Activated CD4-positive, alpha-beta T cell treated with anti-CD3 and anti-CD28 coated beads for 36 hours (primary cell): ENCODE measurements at regions not wholly inside any gene's neighbourhood (a gene's known extent, or its start where the extent isn't known, plus 50 kb on each side); places are given as distances from the start of the nearest gene placed in this dataset.
"Not testable (repeated sequence)": the region's sequence is repeated elsewhere in the genome, so short reads cannot be mapped to it uniquely, and the experiment has no call there.

Experiments
- ATAC-seq: fragments of 200-7000 bp; cut with Tn5 transposase; one replicate; pipeline ENCODE4 v1.10.0; 2021; ENCODE audit warnings: mild to moderate bottlenecking, moderate library complexity
- CTCF ChIA-PET: fragments of 350-600 bp; sonication (Branson Sonifier 250); formaldehyde crosslinking; loops from one replicate; lab custom pipeline; 2021; ENCODE audit warnings: antibody characterized with exemption; lab: Charles Lee
- POLR2A ChIA-PET: fragments of 350-600 bp; sonication (Branson Sonifier 250); formaldehyde crosslinking; loops from one replicate; lab custom pipeline; 2021; ENCODE audit warnings: antibody characterized with exemption, inconsistent platforms; lab: Charles Lee
- DNase-seq: peaks from one replicate; pipeline ENCODE4 v3.0.0-alpha.2; 2020
- H3K27ac Mint-ChIP-seq: one replicate; pipeline ENCODE4 v1.8.0; 2021; ENCODE audit warnings: mixed read lengths
- H3K27me3 Mint-ChIP-seq: one replicate; pipeline ENCODE4 v1.8.0; 2021; ENCODE audit warnings: mixed read lengths
- H3K36me3 Mint-ChIP-seq: one replicate; pipeline ENCODE4 v1.8.0; 2021; ENCODE audit warnings: low read depth, mixed read lengths
- H3K4me1 Mint-ChIP-seq: one replicate; pipeline ENCODE4 v1.8.0; 2021; ENCODE audit warnings: mixed read lengths
- H3K4me3 Mint-ChIP-seq: one replicate; pipeline ENCODE4 v1.8.0; 2021; ENCODE audit warnings: mild to moderate bottlenecking, moderate library complexity, mixed read lengths
- H3K9me3 Mint-ChIP-seq: one replicate; pipeline ENCODE4 v1.8.0; 2021; ENCODE audit warnings: low read depth, mixed read lengths
- intact Hi-C, 2 experiments: fragments of 100-400 bp; cut with DNase I in 1 of 2; cut with micrococcal nuclease in 1 of 2; formaldehyde crosslinking; loops; one replicate each; pipeline versions ENCODE4 v1.14.2 to v1.15.1; 2022 to 2024; cut with DNase I, micrococcal nuclease

DNA sequence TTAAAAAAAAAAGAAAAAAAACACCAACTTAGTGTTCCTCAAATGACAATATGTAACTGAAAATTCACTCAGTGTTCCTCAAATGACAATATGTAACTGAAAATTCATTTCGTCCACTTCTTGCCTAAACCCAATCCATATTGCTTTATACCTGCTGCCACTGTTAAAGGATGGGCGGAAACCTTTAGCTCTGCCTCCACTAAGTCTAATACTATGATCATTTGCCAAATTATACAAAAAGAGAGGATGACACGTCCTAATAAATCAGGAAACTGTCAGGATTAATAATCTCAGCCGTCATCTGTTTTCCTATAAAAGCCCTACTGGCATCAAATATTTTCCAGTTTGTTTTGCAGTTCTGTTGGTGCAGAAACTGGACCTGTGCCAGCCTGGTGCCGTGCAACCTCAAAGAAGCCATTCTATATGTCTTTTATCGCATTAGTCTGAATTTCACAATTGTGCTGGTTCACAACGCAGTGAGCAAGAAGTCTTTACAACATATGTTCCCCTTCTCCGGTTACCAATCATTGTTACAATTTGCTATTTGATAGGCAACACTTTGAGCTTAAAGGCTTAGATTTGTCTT is 160.4 kb upstream of the KCNH8 start:
- no peaks in the 10 kb centered on the region for H3K9me3 Mint-ChIP-seq
- ChIA-PET POLR2A (interaction anchor here (0.6 to 1.6 kb wide), 7 partner anchors 119 to 559 kb away, joined by 3 to 6 read pairs (median 4); no protein-coding TSS in a partner anchor), CTCF (interaction anchor here (0.6 to 3.1 kb wide), 45 partner anchors 11 to 1557 kb away, joined by 3 to 37 read pairs (median 4); no protein-coding TSS in a partner anchor)
- H3K27me3 Mint-ChIP-seq: peaks cover 9% of the 10 kb centered on the region
- ATAC-seq (no peak), DNase-seq (peak; percentile 22)
- no peaks in the 10 kb centered on the region for H3K36me3 Mint-ChIP-seq
- H3K4me3 Mint-ChIP-seq: peak overlapping the region; percentile 73
- peaks cover 35% of the 10 kb centered on the region for H3K4me1 Mint-ChIP-seq
- peak overlapping the region; percentile 96 for H3K27ac Mint-ChIP-seq
- intact Hi-C loops: loop anchor here (1.0 to 10.0 kb wide), 15 partner anchors 117 to 1093 kb away; no protein-coding TSS in a partner anchor

DNA sequence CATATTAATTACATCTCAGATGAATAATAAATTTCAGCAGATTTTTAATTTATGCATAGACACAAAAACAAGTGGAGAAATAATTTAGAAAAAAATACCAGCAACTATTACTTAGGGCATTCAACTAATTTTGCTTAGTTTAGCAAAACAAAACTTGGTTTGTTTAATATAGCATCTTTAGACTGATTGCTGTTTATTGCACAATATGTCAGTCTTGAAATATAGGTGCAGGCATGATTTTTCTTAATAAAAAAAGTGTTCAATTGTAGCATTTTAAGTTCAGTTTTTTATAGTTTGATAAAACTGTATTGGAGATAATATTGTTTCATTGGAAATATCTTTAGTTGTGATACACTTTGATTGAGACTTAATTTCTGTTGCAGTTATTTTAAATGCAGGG is 161.2 kb upstream of the KCNH8 start:
- Mint-ChIP-seq H3K36me3 (no peaks in the 10 kb centered on the region), H3K27ac (no peak overlapping the region), H3K9me3 (no peaks in the 10 kb centered on the region), H3K27me3 (peaks cover 9% of the 10 kb centered on the region), H3K4me1 (peaks cover 35% of the 10 kb centered on the region), H3K4me3 (no peak overlapping the region)
- DNase-seq (no peak), ATAC-seq (no peak)
- intact Hi-C loops: loop anchor here (5.0 to 10.0 kb wide), 5 partner anchors 230 to 1092 kb away; no protein-coding TSS in a partner anchor
- POLR2A ChIA-PET: no interaction called here
- CTCF ChIA-PET: interaction anchor here (1.5 kb wide), 1 partner anchor 311 kb away, joined by 3 read pairs; no protein-coding TSS in a partner anchor

DNA sequence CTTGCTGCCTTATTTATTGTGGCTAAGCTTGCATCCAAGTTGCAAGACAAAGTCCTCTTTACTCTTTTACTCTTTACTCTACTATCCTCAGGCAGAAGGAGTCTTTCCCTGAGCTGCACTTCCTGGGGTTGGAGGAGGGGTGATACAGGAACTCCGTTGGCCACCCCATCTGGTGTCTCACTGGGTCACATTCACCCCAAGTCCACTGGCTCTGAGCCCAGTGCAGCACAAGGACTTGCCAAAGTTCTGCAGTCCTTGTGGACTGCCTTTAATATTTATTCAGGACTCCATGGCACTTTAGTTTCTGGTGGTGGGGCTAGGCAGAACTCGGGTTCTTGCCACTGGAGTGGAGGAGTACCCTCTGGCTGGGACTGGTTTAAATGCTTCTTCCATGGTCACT is 165.4 kb upstream of the KCNH8 start:
- CTCF ChIA-PET: no interaction called here
- ATAC-seq (no peak), DNase-seq (no peak)
- intact Hi-C loops: loop anchor here (10.0 kb wide), 2 partner anchors 308 to 1088 kb away; no protein-coding TSS in a partner anchor
- H3K9me3 Mint-ChIP-seq: no peaks in the 10 kb centered on the region
- peaks cover 1% of the 10 kb centered on the region for H3K27me3 Mint-ChIP-seq
- no peak overlapping the region for H3K27ac Mint-ChIP-seq
- H3K4me3 Mint-ChIP-seq: no peak overlapping the region
- POLR2A ChIA-PET: interaction anchor here (0.6 kb wide), 1 partner anchor 554 kb away, joined by 4 read pairs; no protein-coding TSS in a partner anchor
- H3K36me3 Mint-ChIP-seq: no peaks in the 10 kb centered on the region
- peaks cover 9% of the 10 kb centered on the region for H3K4me1 Mint-ChIP-seq

DNA sequence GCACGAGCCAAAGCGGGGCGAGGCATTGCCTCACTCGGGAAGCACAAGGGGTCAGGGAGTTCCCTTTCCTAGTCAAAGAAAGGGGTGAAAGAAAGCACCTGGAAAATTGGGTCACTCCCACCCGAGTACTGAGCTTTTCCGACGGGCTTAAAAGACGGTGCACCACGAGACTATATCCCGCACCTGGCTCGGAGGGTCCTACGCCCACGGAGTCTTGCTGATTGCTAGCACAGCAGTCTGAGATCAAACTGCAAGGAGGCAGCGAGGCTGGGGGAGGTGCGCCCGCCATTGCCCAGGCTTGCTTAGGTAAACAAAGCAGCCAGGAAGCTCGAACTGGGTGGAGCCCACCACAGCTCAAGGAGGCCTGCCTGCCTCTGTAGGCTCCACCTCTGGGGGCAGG is 172.2 kb upstream of the KCNH8 start:
- H3K27ac Mint-ChIP-seq, intact Hi-C loops, H3K36me3 Mint-ChIP-seq, DNase-seq, H3K4me3 Mint-ChIP-seq, H3K27me3 Mint-ChIP-seq, POLR2A ChIA-PET, ATAC-seq, H3K4me1 Mint-ChIP-seq: not testable (repeated sequence)
- CTCF ChIA-PET: interaction anchor here (1.5 kb wide), 1 partner anchor 9 kb away, joined by 3 read pairs; no protein-coding TSS in a partner anchor
- H3K9me3 Mint-ChIP-seq: peaks cover 10% of the 10 kb centered on the region

DNA sequence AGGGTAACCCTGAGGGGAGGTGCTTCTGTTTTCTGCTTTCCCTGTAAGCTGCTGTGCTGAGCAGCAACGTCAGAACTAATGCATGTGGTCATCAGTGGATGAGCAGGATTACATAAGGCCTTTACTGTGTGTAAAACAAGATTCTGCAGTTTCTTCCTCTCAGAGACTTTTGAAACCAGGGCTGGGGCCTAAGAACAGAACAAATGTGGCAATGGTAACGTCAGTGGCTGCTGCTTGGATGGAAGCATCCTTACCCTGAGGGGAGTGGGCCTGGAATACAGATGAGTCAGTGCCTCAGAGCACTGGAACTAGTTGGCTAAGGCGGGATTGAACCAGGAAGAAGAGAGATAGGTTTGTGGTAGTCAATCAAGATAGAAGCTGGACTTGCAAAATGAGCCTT is 180.2 kb upstream of the KCNH8 start:
- ChIA-PET POLR2A (no interaction called here), CTCF (no interaction called here)
- ATAC-seq (no peak), DNase-seq (no peak)
- no peak overlapping the region for H3K27ac Mint-ChIP-seq
- intact Hi-C loops: no loop called here
- no peaks in the 10 kb centered on the region for H3K27me3 Mint-ChIP-seq
- H3K4me3 Mint-ChIP-seq: no peak overlapping the region
- H3K4me1 Mint-ChIP-seq: no peaks in the 10 kb centered on the region
- no peaks in the 10 kb centered on the region for H3K36me3 Mint-ChIP-seq
- H3K9me3 Mint-ChIP-seq: peaks cover 3% of the 10 kb centered on the region

DNA sequence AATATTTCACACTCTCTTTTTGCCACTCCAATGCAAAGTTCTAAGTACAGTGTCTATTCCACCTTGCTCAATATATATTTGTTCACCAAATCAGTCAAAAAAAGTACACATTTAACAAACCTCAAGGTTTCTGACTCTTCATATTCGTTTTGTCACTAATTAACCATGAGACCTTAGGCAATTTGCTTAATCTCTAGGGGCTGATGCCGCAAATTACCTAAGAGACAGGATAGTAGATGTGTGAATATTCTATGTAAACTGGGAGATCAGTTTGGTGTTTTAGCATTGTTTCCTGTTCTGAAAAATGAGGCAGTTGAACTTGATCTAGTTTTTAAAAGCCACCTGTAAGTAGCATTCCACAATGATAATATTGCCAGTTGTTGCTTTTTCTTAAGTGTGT is 182.5 kb upstream of the KCNH8 start:
- peaks cover 3% of the 10 kb centered on the region for H3K9me3 Mint-ChIP-seq
- CTCF ChIA-PET: no interaction called here
- ATAC-seq (no peak), DNase-seq (no peak)
- no peaks in the 10 kb centered on the region for H3K4me1 Mint-ChIP-seq
- H3K27ac Mint-ChIP-seq: no peak overlapping the region
- no peaks in the 10 kb centered on the region for H3K36me3 Mint-ChIP-seq
- H3K4me3 Mint-ChIP-seq: no peak overlapping the region
- H3K27me3 Mint-ChIP-seq: no peaks in the 10 kb centered on the region
- POLR2A ChIA-PET: no interaction called here
- intact Hi-C loops: no loop called here

DNA sequence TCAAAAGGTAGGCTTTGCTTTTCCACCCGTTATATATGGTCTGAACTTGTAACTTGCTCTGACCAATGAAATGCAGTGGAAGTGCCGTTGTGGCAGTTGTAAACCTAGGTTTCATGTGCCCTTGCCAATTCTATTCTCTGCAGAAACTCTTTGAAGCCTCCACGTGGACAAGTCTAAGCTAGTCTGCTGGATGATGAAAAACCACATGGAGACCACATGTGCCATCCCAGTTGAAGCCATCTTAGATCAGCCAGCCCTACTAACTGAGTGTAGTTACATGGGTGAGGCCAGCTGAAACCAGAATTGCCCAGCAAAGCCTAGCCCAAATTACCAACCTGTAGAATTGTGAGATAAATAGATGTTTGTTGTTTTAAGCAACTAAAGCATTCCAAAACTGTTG is 183.7 kb upstream of the KCNH8 start:
- DNase-seq: no peak
- intact Hi-C loops: no loop called here

DNA sequence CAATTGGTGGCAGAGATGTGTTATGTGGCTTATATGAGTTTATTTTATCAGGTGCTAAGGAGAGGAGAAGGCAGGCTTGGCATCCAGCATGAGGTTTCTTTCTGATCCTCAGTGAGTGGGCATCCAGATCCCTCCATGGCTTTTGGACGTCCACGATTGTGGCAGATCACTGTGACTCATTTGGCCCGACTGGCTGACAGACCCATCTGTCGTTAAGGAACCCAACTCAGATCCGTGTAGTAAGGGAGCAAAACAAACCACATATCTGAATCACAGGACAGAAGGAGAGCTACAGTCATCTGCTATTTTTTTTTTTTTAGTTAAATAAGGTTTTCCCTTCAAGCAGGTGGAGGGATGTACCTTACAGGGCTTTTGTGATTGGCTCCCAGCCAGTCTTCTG is 197.0 kb upstream of the KCNH8 start:
- CTCF ChIA-PET: interaction anchor here (0.6 to 0.7 kb wide), 2 partner anchors 262 to 656 kb away, joined by 3 to 4 read pairs; no protein-coding TSS in a partner anchor
- Mint-ChIP-seq H3K27ac (no peak overlapping the region), H3K4me1 (peaks cover 2% of the 10 kb centered on the region)

More for the DNA sequence above, 183.7 kb upstream of the KCNH8 start:
- Mint-ChIP-seq H3K9me3 (peaks cover 6% of the 10 kb centered on the region), H3K4me3 (no peak overlapping the region), H3K27ac (no peak overlapping the region), H3K27me3 (no peaks in the 10 kb centered on the region), H3K36me3 (peaks cover under 1% of the 10 kb centered on the region), H3K4me1 (no peaks in the 10 kb centered on the region)
- ChIA-PET CTCF (no interaction called here), POLR2A (no interaction called here)
- no peak for ATAC-seq

DNA sequence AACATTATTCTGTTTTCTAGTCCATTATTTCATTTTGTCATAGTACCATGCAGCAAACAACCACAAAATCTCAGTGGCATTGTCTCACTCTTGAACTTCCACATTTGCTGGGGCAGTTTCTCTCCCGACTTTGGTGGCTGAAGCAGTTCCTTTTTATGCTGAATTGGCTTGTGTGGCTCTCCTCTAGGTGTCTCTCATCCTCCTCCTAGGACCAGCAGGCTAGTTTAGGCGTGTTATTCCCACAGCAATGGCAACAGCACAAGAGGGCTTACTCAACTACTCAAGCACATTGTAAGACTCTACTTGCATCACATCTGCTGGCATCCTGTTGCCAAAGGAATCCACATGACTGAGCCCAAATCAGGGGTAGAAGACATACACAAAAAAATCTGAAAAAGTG is 201.8 kb upstream of the KCNH8 start:
- H3K4me3 Mint-ChIP-seq: no peak overlapping the region
- ATAC-seq: no peak
- peaks cover 7% of the 10 kb centered on the region for H3K9me3 Mint-ChIP-seq
- ChIA-PET POLR2A (no interaction called here), CTCF (no interaction called here)
- intact Hi-C loops: no loop called here
- DNase-seq: no peak
- no peak overlapping the region for H3K27ac Mint-ChIP-seq
- no peaks in the 10 kb centered on the region for H3K27me3 Mint-ChIP-seq
- peaks cover 2% of the 10 kb centered on the region for H3K4me1 Mint-ChIP-seq
- H3K36me3 Mint-ChIP-seq: no peaks in the 10 kb centered on the region

More for the DNA sequence above, 197.0 kb upstream of the KCNH8 start:
- no peak overlapping the region for H3K4me3 Mint-ChIP-seq
- intact Hi-C loops: no loop called here
- POLR2A ChIA-PET: interaction anchor here (0.7 kb wide), 1 partner anchor 13 kb away, joined by 4 read pairs; no protein-coding TSS in a partner anchor
- no peaks in the 10 kb centered on the region for H3K9me3 Mint-ChIP-seq
- DNase-seq (no peak), ATAC-seq (no peak)
- H3K36me3 Mint-ChIP-seq: no peaks in the 10 kb centered on the region
- H3K27me3 Mint-ChIP-seq: no peaks in the 10 kb centered on the region

DNA sequence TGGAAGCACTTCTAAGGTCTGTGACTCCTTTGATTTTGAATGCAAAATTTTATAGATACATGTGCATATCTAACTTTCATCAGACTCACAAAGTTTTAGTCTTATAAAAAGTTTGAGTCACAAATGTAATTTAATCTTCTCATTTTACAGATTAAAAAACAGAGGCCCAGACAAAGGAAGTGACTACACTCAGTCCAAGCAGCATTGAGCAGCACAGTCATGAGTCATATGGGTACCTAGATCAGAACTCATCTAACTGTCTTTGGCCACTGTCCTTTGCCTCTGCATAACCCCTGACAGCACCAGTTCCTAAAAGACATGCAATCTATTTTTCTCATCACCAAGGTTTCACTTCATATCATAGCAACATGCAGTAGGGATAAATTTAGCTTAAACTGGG is 210.7 kb upstream of the KCNH8 start:
- Mint-ChIP-seq H3K4me1 (no peaks in the 10 kb centered on the region), H3K4me3 (no peak overlapping the region), H3K27ac (no peak overlapping the region), H3K9me3 (peaks cover 4% of the 10 kb centered on the region), H3K27me3 (peaks cover 4% of the 10 kb centered on the region), H3K36me3 (no peaks in the 10 kb centered on the region)
- DNase-seq (no peak), ATAC-seq (peak; percentile 58)
- ChIA-PET CTCF (no interaction called here), POLR2A (no interaction called here)
- intact Hi-C loops: no loop called here

DNA sequence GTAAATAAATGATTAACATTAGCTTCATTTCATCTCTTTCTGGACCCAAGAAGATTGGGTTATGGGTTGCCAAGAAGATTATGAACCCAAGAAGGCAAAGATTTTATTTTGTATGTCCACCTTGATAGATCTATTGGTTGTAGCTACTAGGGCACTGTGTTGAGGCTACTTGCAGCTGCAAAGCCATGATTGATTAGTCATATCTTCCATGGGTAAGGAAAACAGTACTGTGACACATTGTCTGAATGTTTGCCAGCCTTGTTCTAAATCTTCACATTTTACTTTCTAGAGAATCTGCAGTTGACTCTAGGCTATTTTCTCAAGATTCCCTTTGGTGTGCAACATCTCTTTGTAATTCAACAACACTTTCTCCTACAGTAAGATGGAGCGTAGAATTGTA is 229.2 kb upstream of the KCNH8 start:
- Mint-ChIP-seq H3K27me3 (peaks cover 2% of the 10 kb centered on the region), H3K9me3 (peaks cover 4% of the 10 kb centered on the region), H3K27ac (no peak overlapping the region), H3K4me3 (no peak overlapping the region), H3K36me3 (peaks cover 3% of the 10 kb centered on the region), H3K4me1 (peaks cover 10% of the 10 kb centered on the region)
- CTCF ChIA-PET: interaction anchor here (1.7 kb wide), 1 partner anchor 18 kb away, joined by 3 read pairs; no protein-coding TSS in a partner anchor
- DNase-seq (no peak), ATAC-seq (peak; percentile 78)
- intact Hi-C loops: no loop called here
- POLR2A ChIA-PET: interaction anchor here (0.5 kb wide), 1 partner anchor 403 kb away, joined by 3 read pairs; no protein-coding TSS in a partner anchor

DNA sequence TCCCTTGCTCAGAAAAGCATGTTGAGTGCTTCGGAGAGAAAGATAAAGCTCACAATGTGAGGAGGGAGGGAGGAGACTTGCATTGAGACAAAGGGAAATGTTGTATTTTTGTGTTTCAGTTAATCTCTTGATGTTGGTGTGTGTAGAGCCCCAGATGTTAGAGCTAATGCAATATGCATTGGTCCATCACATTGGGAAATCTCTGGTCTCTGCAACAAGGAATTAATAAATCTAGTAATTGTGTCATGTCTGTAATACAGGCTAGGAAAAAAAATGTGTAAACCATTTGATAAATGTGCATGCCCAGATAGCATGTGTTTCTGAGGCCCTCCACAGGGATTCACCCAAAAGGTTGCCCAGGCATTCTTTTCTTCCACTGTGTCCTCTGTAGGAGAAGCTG is 230.4 kb upstream of the KCNH8 start:
- Mint-ChIP-seq H3K27ac (no peak overlapping the region), H3K9me3 (no peaks in the 10 kb centered on the region), H3K4me3 (no peak overlapping the region), H3K4me1 (peaks cover 10% of the 10 kb centered on the region), H3K36me3 (no peaks in the 10 kb centered on the region), H3K27me3 (peaks cover 2% of the 10 kb centered on the region)
- DNase-seq (no peak), ATAC-seq (no peak)
- ChIA-PET CTCF (interaction anchor here (0.8 to 1.7 kb wide), 2 partner anchors 17 to 73 kb away, joined by 3 read pairs; no protein-coding TSS in a partner anchor), POLR2A (no interaction called here)
- intact Hi-C loops: no loop called here
